ENCODE measurements at regions not wholly inside any gene's neighbourhood (a gene's known extent, or its start where the extent isn't known, plus 50 kb on each side); places are given as distances from the start of the nearest gene placed in this dataset.

- no peak overlapping the region for H3K27ac ChIP-seq
- no peak for TF ChIP-seq CTCF (conservative IDR thresholded peaks at IDR 0.05)
- TF ChIP-seq ZFX (IDR thresholded peaks at IDR 0.05), result no peak
These were observed 108.1 kb downstream of the FAM50B start for GRCh38 chr6:3957321-3957720.

GRCh38 chr6:3958255-3958654 lies 109.1 kb downstream of the FAM50B start:
- TF ChIP-seq CTCF (conservative IDR thresholded peaks at IDR 0.05), result no peak
- TF ChIP-seq ZFX (IDR thresholded peaks at IDR 0.05), result no peak

GRCh38 chr6:3959385-3959784 lies 110.2 kb downstream of the FAM50B start:
- H3K27ac ChIP-seq, result no peak overlapping the region
- TF ChIP-seq CTCF (conservative IDR thresholded peaks at IDR 0.05), result no peak
- TF ChIP-seq ZFX (IDR thresholded peaks at IDR 0.05), result no peak

More at GRCh38 chr6:3958255-3958654, 109.1 kb downstream of the FAM50B start:
- H3K27ac ChIP-seq, result no peak overlapping the region

GRCh38 chr6:3960754-3961361 lies 111.7 kb downstream of the FAM50B start:
- TF ChIP-seq ZFX (IDR thresholded peaks at IDR 0.05), result no peak
- TF ChIP-seq CTCF (conservative IDR thresholded peaks at IDR 0.05), result no peak
- no peak overlapping the region for H3K27ac ChIP-seq

GRCh38 chr6:3961581-3962215 lies 112.5 kb downstream of the FAM50B start:
- TF ChIP-seq ZFX (IDR thresholded peaks at IDR 0.05) (no peak), CTCF (conservative IDR thresholded peaks at IDR 0.05) (no peak)
- no peak overlapping the region for H3K27ac ChIP-seq

GRCh38 chr6:3962291-3963280 lies 113.4 kb downstream of the FAM50B start:
- H3K27ac ChIP-seq, result no peak overlapping the region
- no peak for TF ChIP-seq ZFX (IDR thresholded peaks at IDR 0.05)
- TF ChIP-seq CTCF (conservative IDR thresholded peaks at IDR 0.05), result no peak

- no peak overlapping the region for H3K27ac ChIP-seq
- TF ChIP-seq ZFX (IDR thresholded peaks at IDR 0.05) (no peak), CTCF (conservative IDR thresholded peaks at IDR 0.05) (no peak)
These were observed 114.3 kb downstream of the FAM50B start for GRCh38 chr6:3963426-3963825.

All from C4-2B (cell line).